Body of pancreas (tissue), 4 donors: ENCODE measurements at regions not wholly inside any gene's neighbourhood (a gene's known extent, or its start where the extent isn't known, plus 50 kb on each side); places are given as distances from the start of the nearest gene placed in this dataset.

Experiments
- POLR2A ChIP-seq, 3 donors: fragments of 450-650 bp; IDR thresholded peaks; one replicate each; pipeline ENCODE4 v1.6.1; 2016; ENCODE audit warnings: antibody characterized with exemption in 3 of 3, mild to moderate bottlenecking in 2 of 3
- TF ChIP-seq, protein P1 (sequence below), 7 experiments: fragments of 450-650 bp in 4 of 7; fragments of 200-600 bp in 3 of 7; sonication (generic) in 3 of 7; IDR thresholded peaks; one replicate each; pipeline ENCODE4 v1.5.1; 2016 to 2019; ENCODE audit warnings: antibody characterized with exemption in 7 of 7

DNA sequence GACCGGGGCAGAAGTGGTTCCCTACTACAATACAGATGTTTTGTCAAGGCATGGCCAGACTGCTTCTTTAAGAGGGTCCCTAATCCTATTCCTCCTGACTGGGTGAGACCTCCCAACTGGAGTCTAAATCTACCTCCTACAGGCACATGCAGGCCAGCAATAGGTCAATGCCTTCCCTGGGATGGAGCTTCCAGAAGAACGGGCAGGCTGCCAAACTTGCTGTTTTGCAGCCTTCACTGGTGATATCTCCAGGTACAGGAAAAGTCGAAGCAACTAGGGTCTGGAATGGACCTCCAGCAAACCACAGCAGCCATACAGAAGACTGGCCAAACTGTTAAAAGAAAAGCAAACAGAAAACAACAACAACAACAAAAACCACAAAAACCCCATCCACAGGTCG lies 678.4 kb upstream of the DIAPH2 start:
- TF ChIP-seq, protein P1, sequence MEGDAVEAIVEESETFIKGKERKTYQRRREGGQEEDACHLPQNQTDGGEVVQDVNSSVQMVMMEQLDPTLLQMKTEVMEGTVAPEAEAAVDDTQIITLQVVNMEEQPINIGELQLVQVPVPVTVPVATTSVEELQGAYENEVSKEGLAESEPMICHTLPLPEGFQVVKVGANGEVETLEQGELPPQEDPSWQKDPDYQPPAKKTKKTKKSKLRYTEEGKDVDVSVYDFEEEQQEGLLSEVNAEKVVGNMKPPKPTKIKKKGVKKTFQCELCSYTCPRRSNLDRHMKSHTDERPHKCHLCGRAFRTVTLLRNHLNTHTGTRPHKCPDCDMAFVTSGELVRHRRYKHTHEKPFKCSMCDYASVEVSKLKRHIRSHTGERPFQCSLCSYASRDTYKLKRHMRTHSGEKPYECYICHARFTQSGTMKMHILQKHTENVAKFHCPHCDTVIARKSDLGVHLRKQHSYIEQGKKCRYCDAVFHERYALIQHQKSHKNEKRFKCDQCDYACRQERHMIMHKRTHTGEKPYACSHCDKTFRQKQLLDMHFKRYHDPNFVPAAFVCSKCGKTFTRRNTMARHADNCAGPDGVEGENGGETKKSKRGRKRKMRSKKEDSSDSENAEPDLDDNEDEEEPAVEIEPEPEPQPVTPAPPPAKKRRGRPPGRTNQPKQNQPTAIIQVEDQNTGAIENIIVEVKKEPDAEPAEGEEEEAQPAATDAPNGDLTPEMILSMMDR (IDR thresholded peaks at IDR 0.05) = no peak
- no peak for TF ChIP-seq POLR2A (IDR thresholded peaks at IDR 0.05)
